ENCODE measurements at regions not wholly inside any gene's neighbourhood (a gene's known extent, or its start where the extent isn't known, plus 50 kb on each side); places are given as distances from the start of the nearest gene placed in this dataset.

GRCh38 chr6:105990151-105990550 is 96.0 kb upstream of the PRDM1 start:
- DNase-seq: no peak

- no peak for DNase-seq
Observed at GRCh38 chr6:105988812-105989577, 97.1 kb upstream of the PRDM1 start.

- DNase-seq: no peak
Observed at GRCh38 chr6:105988321-105988720, 97.8 kb upstream of the PRDM1 start.

- no peak for DNase-seq
Observed at GRCh38 chr6:105987516-105987915, 98.6 kb upstream of the PRDM1 start.

GRCh38 chr6:105986998-105987397 is 99.1 kb upstream of the PRDM1 start:
- no peak for DNase-seq

GRCh38 chr6:105985816-105986632 is 100.1 kb upstream of the PRDM1 start:
- no peak for DNase-seq

GRCh38 chr6:105985098-105985815 is 100.9 kb upstream of the PRDM1 start:
- no peak for DNase-seq

GRCh38 chr6:105983763-105984162 is 102.4 kb upstream of the PRDM1 start:
- no peak for DNase-seq

GRCh38 chr6:105982761-105983540 is 103.2 kb upstream of the PRDM1 start:
- no peak for DNase-seq

- DNase-seq: no peak
Observed at GRCh38 chr6:105981888-105982358, 104.2 kb upstream of the PRDM1 start.

GRCh38 chr6:105981002-105981887 is 104.9 kb upstream of the PRDM1 start:
- DNase-seq: no peak

GRCh38 chr6:105978974-105979373 is 107.2 kb upstream of the PRDM1 start:
- DNase-seq: no peak

GRCh38 chr6:105977934-105978504 is 108.1 kb upstream of the PRDM1 start:
- no peak for DNase-seq

GRCh38 chr6:105974986-105975385 is 111.2 kb upstream of the PRDM1 start:
- no peak for DNase-seq

- DNase-seq: no peak
Observed at GRCh38 chr6:105972440-105972839, 113.7 kb upstream of the PRDM1 start.

GRCh38 chr6:105968603-105969333 is 117.4 kb upstream of the PRDM1 start:
- no peak for DNase-seq

GRCh38 chr6:105967917-105968602 is 118.1 kb upstream of the PRDM1 start:
- no peak for DNase-seq

- DNase-seq: no peak
Observed at GRCh38 chr6:105966481-105966880, 119.7 kb upstream of the PRDM1 start.

- DNase-seq: no peak
Observed at GRCh38 chr6:105964979-105965760, 121.0 kb upstream of the PRDM1 start.

Measured in NCI-H1930 (cell line).